ENCODE measurements at regions not wholly inside any gene's neighbourhood (a gene's known extent, or its start where the extent isn't known, plus 50 kb on each side); places are given as distances from the start of the nearest gene placed in this dataset.

DNA sequence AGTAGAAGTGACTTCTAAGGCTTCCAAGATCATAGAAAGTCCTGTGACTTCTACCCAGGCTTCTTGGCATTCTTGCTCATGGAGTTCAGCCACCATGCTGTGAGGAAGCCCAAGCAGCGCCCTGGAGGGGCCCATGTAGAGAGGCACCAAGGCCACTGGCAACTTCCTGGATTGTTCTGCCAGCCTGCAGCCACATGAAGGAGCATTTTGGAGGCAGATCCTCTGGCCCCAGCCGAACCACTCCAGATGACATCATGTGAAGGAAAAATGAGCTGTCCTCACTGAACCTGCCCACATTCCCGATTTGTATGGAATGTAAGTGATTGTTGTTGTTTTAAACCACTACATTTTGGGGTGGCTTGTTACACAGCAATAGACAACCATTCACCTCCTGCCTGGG lies 51.5 kb upstream of the MNX1 start:
- H3K27me3 ChIP-seq (ENCODE audit: control insufficient read depth in 3 of 3, insufficient read depth in 3 of 3, low read length in 2 of 3), result peaks cover 0 to 3% (median 2%) of the 10 kb centered on the region in 3 donors
- no peak overlapping the region for H3K4me3 ChIP-seq
- ATAC-seq (ENCODE audit: insufficient read depth, low FRiP score), result no peak
- DNase-seq, result no peak
- no peak for TF ChIP-seq CTCF (IDR thresholded peaks at IDR 0.05; ENCODE audit: control extremely low read depth, extremely low read depth)
- no peaks in the 10 kb centered on the region for H3K4me1 ChIP-seq (ENCODE audit: control insufficient read depth in 5 of 5, insufficient read depth in 5 of 5, low read length in 5 of 5)
- H3K36me3 ChIP-seq (ENCODE audit: control insufficient read depth in 4 of 4, insufficient read depth in 4 of 4, low read length in 4 of 4), result no peaks in the 10 kb centered on the region
- 88 to 97% methylated on average over 3 of the region's 3 CpGs for WGBS, 2 donors
- no peak overlapping the region for H3K27ac ChIP-seq (ENCODE audit: low read depth in 1 of 2, low read length in 1 of 2)
- peaks cover 0 to 22% (median 4%) of the 10 kb centered on the region in 4 donors for H3K9me3 ChIP-seq (ENCODE audit: control insufficient read depth in 4 of 4, insufficient read depth in 3 of 4, low read length in 3 of 4)
- H3K9ac ChIP-seq (ENCODE audit: insufficient read depth in 1 of 2, low read length in 2 of 2), result no peak overlapping the region

DNA sequence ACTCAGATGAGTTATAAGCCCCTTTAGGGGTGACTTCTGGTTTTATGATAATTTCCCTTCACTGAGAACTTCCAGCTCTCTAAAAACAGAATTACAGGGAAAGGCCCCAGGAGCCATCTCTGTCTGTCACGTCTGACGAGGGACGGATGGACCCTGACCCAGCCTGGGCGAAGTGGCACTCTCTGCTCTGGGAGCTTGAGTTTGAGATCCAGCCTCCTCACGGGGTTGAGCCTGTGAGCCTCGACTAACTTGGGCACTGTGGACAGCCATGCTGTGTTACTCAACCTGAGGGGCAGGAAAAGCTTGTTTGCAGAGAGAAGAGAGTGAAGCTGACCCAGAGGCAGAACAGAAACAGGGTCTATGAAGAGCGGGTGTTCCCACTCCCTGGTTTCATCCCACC lies 54.6 kb upstream of the MNX1 start:
- WGBS, 2 donors, result 85 to 97% methylated on average over 7 of the region's 7 CpGs
- no peak for DNase-seq
- ATAC-seq (ENCODE audit: insufficient read depth, low FRiP score), result no peak
- no peaks in the 10 kb centered on the region for H3K4me1 ChIP-seq (ENCODE audit: control insufficient read depth in 5 of 5, insufficient read depth in 5 of 5, low read length in 5 of 5)
- H3K27me3 ChIP-seq (ENCODE audit: control insufficient read depth in 3 of 3, insufficient read depth in 3 of 3, low read length in 2 of 3), result peaks cover 0 to 3% (median 0%) of the 10 kb centered on the region in 3 donors
- no peak for TF ChIP-seq CTCF (IDR thresholded peaks at IDR 0.05; ENCODE audit: control extremely low read depth, extremely low read depth)
- H3K4me3 ChIP-seq, result no peak overlapping the region
- no peaks in the 10 kb centered on the region for H3K36me3 ChIP-seq (ENCODE audit: control insufficient read depth in 4 of 4, insufficient read depth in 4 of 4, low read length in 4 of 4)
- no peak overlapping the region for H3K27ac ChIP-seq (ENCODE audit: low read depth in 1 of 2, low read length in 1 of 2)
- H3K9ac ChIP-seq (ENCODE audit: insufficient read depth in 1 of 2, low read length in 2 of 2), result no peak overlapping the region
- peaks cover 0 to 15% (median 4%) of the 10 kb centered on the region in 4 donors for H3K9me3 ChIP-seq (ENCODE audit: control insufficient read depth in 4 of 4, insufficient read depth in 3 of 4, low read length in 3 of 4)

GRCh38 chr7:157072361-157072760 lies 61.9 kb upstream of the MNX1 start:
- Histone ChIP-seq H3K4me1 (ENCODE audit: control insufficient read depth in 5 of 5, insufficient read depth in 5 of 5, low read length in 5 of 5) (no peaks in the 10 kb centered on the region), H3K27me3 (ENCODE audit: control insufficient read depth in 3 of 3, insufficient read depth in 3 of 3, low read length in 2 of 3) (peaks cover 0 to 15% (median 14%) of the 10 kb centered on the region in 3 donors), H3K9me3 (ENCODE audit: control insufficient read depth in 4 of 4, insufficient read depth in 3 of 4, low read length in 3 of 4) (peaks cover 0 to 12% (median 0%) of the 10 kb centered on the region in 4 donors), H3K27ac (ENCODE audit: low read depth in 1 of 2, low read length in 1 of 2) (no peak overlapping the region), H3K4me3 (no peak overlapping the region), H3K36me3 (ENCODE audit: control insufficient read depth in 4 of 4, insufficient read depth in 4 of 4, low read length in 4 of 4) (no peaks in the 10 kb centered on the region), H3K9ac (ENCODE audit: insufficient read depth in 1 of 2, low read length in 2 of 2) (no peak overlapping the region)
- no peak for ATAC-seq (ENCODE audit: insufficient read depth, low FRiP score)
- WGBS, 2 donors, result 95 to 96% methylated on average over 5 of the region's 5 CpGs
- no peak for TF ChIP-seq CTCF (IDR thresholded peaks at IDR 0.05; ENCODE audit: control extremely low read depth, extremely low read depth)
- no peak for DNase-seq

GRCh38 chr7:157073335-157073734 lies 62.9 kb upstream of the MNX1 start:
- Histone ChIP-seq H3K4me1 (ENCODE audit: control insufficient read depth in 5 of 5, insufficient read depth in 5 of 5, low read length in 5 of 5) (no peaks in the 10 kb centered on the region), H3K27ac (ENCODE audit: low read depth in 1 of 2, low read length in 1 of 2) (no peak overlapping the region), H3K36me3 (ENCODE audit: control insufficient read depth in 4 of 4, insufficient read depth in 4 of 4, low read length in 4 of 4) (no peaks in the 10 kb centered on the region), H3K9ac (ENCODE audit: insufficient read depth in 1 of 2, low read length in 2 of 2) (no peak overlapping the region), H3K4me3 (no peak overlapping the region), H3K27me3 (ENCODE audit: control insufficient read depth in 3 of 3, insufficient read depth in 3 of 3, low read length in 2 of 3) (peaks cover 0 to 20% (median 20%) of the 10 kb centered on the region in 3 donors), H3K9me3 (ENCODE audit: control insufficient read depth in 4 of 4, insufficient read depth in 3 of 4, low read length in 3 of 4) (peaks cover 0 to 14% (median 0%) of the 10 kb centered on the region in 4 donors)
- WGBS, 2 donors, result 64 to 91% methylated on average over 3 of the region's 3 CpGs
- ATAC-seq (ENCODE audit: insufficient read depth, low FRiP score) (no peak), DNase-seq (no peak)
- no peak for TF ChIP-seq CTCF (IDR thresholded peaks at IDR 0.05; ENCODE audit: control extremely low read depth, extremely low read depth)

Data from lung (tissue), 11 donors.